ENCODE measurements at regions not wholly inside any gene's neighbourhood (a gene's known extent, or its start where the extent isn't known, plus 50 kb on each side); places are given as distances from the start of the nearest gene placed in this dataset.
A peak's percentile ranks its signal among the peaks of the same experiment; 100 is the strongest.

DNA sequence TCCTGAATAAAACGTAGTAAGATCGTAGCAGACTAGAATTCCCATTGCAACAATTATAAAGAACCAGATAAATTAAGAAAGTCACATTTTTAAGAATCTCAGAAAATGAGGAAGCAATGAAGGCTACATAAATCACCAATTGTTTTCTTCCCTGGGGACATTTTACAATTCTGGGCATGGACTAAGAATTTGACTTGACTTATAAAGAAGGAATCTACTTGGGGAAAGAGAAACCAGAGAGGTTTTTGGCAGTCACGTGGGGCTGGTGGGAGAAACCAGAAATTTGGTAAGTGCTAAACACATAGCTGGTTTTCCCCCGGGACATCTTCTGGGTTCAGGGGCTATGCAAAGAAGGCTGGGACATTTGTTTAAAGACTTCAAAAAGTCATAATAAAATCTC lies 109.8 kb upstream of the IL6 start:
- Mint-ChIP-seq H3K27ac (no peak overlapping the region), H3K36me3 (ENCODE audit: low read depth) (peaks cover 44% of the 10 kb centered on the region), H3K4me3 (no peak overlapping the region), H3K27me3 (ENCODE audit: insufficient read depth) (no peaks in the 10 kb centered on the region; the same call in 1 of the 2 replicates), H3K4me1 (ENCODE audit: low read depth) (0 out of 2 replicates have a peak, but pooled peaks cover 6% of the 10 kb centered on the region), H3K9me3 (peaks cover 32% of the 10 kb centered on the region)
- TF ChIP-seq, protein P1, sequence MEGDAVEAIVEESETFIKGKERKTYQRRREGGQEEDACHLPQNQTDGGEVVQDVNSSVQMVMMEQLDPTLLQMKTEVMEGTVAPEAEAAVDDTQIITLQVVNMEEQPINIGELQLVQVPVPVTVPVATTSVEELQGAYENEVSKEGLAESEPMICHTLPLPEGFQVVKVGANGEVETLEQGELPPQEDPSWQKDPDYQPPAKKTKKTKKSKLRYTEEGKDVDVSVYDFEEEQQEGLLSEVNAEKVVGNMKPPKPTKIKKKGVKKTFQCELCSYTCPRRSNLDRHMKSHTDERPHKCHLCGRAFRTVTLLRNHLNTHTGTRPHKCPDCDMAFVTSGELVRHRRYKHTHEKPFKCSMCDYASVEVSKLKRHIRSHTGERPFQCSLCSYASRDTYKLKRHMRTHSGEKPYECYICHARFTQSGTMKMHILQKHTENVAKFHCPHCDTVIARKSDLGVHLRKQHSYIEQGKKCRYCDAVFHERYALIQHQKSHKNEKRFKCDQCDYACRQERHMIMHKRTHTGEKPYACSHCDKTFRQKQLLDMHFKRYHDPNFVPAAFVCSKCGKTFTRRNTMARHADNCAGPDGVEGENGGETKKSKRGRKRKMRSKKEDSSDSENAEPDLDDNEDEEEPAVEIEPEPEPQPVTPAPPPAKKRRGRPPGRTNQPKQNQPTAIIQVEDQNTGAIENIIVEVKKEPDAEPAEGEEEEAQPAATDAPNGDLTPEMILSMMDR (IDR thresholded peaks at IDR 0.05) = no peak
- DNase-seq = no peak

DNA sequence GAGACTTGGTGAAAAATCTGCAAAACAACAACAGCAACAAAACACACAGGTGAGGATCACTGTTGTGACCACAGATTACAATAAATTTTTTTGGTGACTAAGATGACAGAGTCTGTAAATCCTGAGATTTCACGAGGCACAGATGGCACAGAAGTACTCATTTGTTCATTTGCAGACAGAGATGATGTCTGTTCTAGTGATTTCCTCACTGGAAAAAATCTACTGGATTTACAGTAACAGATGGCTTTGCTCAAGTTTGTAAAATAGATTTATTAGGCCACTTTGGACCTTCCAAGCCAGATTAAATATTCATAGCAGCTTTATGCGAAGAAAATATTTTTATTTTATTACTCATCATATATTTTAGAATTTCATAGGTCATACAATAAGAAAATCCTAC lies 113.5 kb upstream of the IL6 start:
- H3K27me3 Mint-ChIP-seq (ENCODE audit: insufficient read depth) = no peaks in the 10 kb centered on the region; the same call in 1 of the 2 replicates
- no peak for DNase-seq
- H3K9me3 Mint-ChIP-seq = peaks cover 18% of the 10 kb centered on the region

DNA sequence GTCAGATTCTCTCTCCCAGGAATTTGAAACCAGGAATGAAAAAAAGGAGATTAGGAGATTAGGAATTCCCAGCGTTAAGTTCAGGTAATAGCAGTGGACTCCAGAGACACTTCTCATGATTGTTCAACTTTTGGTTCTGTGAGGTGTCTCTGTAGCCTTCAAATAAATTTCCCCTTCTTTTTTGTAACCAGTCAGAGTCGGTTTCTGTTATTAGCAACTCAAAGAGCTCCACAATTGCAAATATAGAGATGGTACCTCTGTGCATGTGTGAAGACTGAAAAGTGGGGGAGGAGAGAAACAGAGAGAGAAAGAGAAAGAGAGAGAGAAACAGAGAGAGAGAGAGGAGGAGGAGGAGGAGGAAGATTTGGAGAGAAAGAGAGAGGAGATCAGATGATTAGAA lies 112.8 kb upstream of the STEAP1B start:
- Mint-ChIP-seq H3K36me3 (ENCODE audit: low read depth) (peaks cover 23% of the 10 kb centered on the region), H3K27ac (peak overlapping the region; percentile 43; the same call in 1 of the 2 replicates), H3K4me1 (ENCODE audit: low read depth) (0 out of 2 replicates have a peak, but pooled peaks cover 6% of the 10 kb centered on the region), H3K4me3 (peak overlapping the region; percentile 9; the same call in 1 of the 2 replicates), H3K27me3 (ENCODE audit: insufficient read depth) (no peaks in the 10 kb centered on the region; the same call in 1 of the 2 replicates), H3K9me3 (peaks cover 11% of the 10 kb centered on the region)
- TF ChIP-seq, protein P1 (IDR thresholded peaks at IDR 0.05) = no peak
- DNase-seq = no peak

More for the DNA sequence above, 113.5 kb upstream of the IL6 start:
- peaks cover 31% of the 10 kb centered on the region for H3K36me3 Mint-ChIP-seq (ENCODE audit: low read depth)
- no peak overlapping the region; the same call in 1 of the 2 replicates for H3K27ac Mint-ChIP-seq
- TF ChIP-seq, protein P1 (IDR thresholded peaks at IDR 0.05) = no peak
- H3K4me1 Mint-ChIP-seq (ENCODE audit: low read depth) = 0 out of 2 replicates have a peak, but pooled peaks cover 6% of the 10 kb centered on the region
- no peak overlapping the region for H3K4me3 Mint-ChIP-seq

DNA sequence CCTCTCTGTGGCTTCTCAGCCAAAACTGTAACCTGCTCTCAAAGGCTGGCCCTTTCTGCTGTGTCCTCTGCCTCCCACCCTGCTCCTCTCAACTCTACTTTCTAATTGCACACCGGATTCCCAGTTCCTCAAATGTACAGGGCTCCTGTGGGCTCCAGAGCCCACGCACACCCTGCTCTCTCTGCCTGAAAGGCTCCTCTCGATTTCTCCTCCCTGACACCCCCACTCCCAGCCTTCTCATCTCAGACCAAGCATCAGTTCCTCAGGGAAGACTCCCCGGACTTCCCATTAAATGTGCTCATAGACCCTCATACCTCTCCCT lies 111.7 kb upstream of the STEAP1B start:
- Mint-ChIP-seq H3K4me1 (ENCODE audit: low read depth) (peaks cover 11% of the 10 kb centered on the region), H3K36me3 (ENCODE audit: low read depth) (peaks cover 13% of the 10 kb centered on the region), H3K4me3 (no peak overlapping the region), H3K27me3 (ENCODE audit: insufficient read depth) (no peaks in the 10 kb centered on the region), H3K9me3 (peaks cover under 1% of the 10 kb centered on the region), H3K27ac (peak overlapping the region; percentile 46)
- no peak for DNase-seq
- TF ChIP-seq, protein P1 (IDR thresholded peaks at IDR 0.05) = no peak

DNA sequence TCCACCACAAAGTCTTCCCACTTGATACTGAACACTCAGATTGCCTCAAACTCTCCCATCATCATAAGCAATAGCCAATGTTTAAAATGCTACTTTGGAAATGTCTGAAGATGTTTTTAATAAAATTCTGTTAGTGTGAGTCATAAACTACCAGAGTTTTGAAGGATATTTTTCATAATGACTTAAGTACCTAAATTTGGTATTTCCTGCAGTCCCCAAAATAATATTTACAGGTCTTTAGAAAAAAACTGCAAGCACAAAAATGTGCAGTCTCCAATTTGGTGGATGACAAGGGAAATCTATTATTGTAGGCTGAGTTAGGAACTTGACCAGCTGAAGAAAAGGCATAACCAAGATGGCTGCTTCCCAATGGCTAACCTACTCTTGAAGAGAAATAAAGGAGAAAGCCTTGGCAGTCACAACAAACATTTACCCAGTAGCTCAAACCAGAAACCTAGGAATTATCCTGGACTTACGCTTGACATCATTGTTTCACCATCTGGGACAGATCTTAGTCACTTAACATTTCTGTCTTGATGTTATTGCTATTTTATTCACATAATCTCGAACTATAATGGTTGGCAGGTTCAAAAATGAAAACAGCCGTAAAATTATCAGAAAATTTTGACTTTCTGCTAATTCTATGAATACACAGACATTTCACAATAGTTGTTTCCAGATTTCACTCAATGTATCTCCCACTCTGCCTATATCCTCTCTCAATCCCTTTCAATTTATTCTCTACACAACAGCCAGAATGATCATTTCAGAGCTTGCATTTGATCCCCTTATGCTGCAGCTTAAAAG lies 111.2 kb upstream of the STEAP1B start:
- no peaks in the 10 kb centered on the region for H3K27me3 Mint-ChIP-seq (ENCODE audit: insufficient read depth)
- peaks cover 10% of the 10 kb centered on the region; the same call in 1 of the 2 replicates for H3K36me3 Mint-ChIP-seq (ENCODE audit: low read depth)
- H3K4me3 Mint-ChIP-seq = no peak overlapping the region
- peak; percentile 35 for DNase-seq
- peak overlapping the region; percentile 46 for H3K27ac Mint-ChIP-seq
- no peaks in the 10 kb centered on the region for H3K9me3 Mint-ChIP-seq
- peaks cover 12% of the 10 kb centered on the region for H3K4me1 Mint-ChIP-seq (ENCODE audit: low read depth)
- TF ChIP-seq, protein P1 (IDR thresholded peaks at IDR 0.05) = no peak

Measured in HFFc6 (cell line).